B cell (primary cell): ENCODE measurements at regions not wholly inside any gene's neighbourhood (a gene's known extent, or its start where the extent isn't known, plus 50 kb on each side); places are given as distances from the start of the nearest gene placed in this dataset.
"Not testable (repeated sequence)": the region's sequence is repeated elsewhere in the genome, so short reads cannot be mapped to it uniquely, and the experiment has no call there.

Experiments
- EZH2 ChIP-seq: IDR thresholded peaks from 2 replicates; pipeline ENCODE4 v1.6.1; 2012; ENCODE audit warnings: borderline replicate concordance, low read depth, mild to moderate bottlenecking, moderate library complexity, low read length; ENCODE audit not compliant: insufficient read depth, poor library complexity, severe bottlenecking
- TF ChIP-seq, protein P1 (sequence below): fragments of 200-600 bp; IDR thresholded peaks from one replicate; pipeline ENCODE4 v1.8.0; 2022; ENCODE audit warnings: antibody characterized with exemption, mild to moderate bottlenecking

DNA sequence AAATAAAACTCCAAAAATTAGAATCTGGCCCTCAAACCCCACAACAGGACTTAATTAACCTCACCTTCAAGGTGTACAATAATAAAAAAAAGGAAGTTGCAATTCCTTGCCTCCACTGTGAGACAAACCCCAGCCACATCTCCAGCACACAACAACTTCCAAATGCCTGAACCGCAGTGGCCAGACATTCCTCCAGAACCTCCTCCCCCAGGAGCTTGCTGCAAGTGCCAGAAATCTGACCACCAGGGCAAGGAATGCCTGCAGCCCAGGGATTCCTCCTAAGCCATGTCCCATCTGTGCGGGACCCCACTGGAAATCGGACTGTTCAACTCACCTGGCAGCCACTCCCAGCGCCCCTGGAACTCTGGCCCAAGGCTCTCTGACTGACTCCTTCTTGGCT is 519.0 kb downstream of the IRS2 start:
- TF ChIP-seq, protein P1, sequence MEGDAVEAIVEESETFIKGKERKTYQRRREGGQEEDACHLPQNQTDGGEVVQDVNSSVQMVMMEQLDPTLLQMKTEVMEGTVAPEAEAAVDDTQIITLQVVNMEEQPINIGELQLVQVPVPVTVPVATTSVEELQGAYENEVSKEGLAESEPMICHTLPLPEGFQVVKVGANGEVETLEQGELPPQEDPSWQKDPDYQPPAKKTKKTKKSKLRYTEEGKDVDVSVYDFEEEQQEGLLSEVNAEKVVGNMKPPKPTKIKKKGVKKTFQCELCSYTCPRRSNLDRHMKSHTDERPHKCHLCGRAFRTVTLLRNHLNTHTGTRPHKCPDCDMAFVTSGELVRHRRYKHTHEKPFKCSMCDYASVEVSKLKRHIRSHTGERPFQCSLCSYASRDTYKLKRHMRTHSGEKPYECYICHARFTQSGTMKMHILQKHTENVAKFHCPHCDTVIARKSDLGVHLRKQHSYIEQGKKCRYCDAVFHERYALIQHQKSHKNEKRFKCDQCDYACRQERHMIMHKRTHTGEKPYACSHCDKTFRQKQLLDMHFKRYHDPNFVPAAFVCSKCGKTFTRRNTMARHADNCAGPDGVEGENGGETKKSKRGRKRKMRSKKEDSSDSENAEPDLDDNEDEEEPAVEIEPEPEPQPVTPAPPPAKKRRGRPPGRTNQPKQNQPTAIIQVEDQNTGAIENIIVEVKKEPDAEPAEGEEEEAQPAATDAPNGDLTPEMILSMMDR = not testable (repeated sequence)
- not testable (repeated sequence) for TF ChIP-seq EZH2
